Neutrophil (primary cell): ENCODE measurements at regions not wholly inside any gene's neighbourhood (a gene's known extent, or its start where the extent isn't known, plus 50 kb on each side); places are given as distances from the start of the nearest gene placed in this dataset.

Experiments
- H3K27ac ChIP-seq: fragments of 200-600 bp; sonication (generic); 2 replicates; pipeline ENCODE4 v1.5.1; 2016; ENCODE audit warnings: mild to moderate bottlenecking, moderate library complexity
- H3K27me3 ChIP-seq: fragments of 200-600 bp; sonication (generic); 2 replicates; pipeline ENCODE4 v1.6.0; 2016; ENCODE audit warnings: mild to moderate bottlenecking
- H3K36me3 ChIP-seq: fragments of 200-600 bp; sonication (generic); 2 replicates; pipeline ENCODE4 v1.5.1; 2017
- H3K4me1 ChIP-seq, 2 experiments: fragments of 200-600 bp in 1 of 2; sonication (generic) in 1 of 2; 1 replicate in 1 of 2; 2 replicates in 1 of 2; pipeline versions ENCODE4 v1.5.1 to v1.6.1; 2013 to 2016; ENCODE audit warnings: low read depth in 1 of 2, low read length in 1 of 2, mild to moderate bottlenecking in 1 of 2, moderate library complexity in 1 of 2; ENCODE audit not compliant: control insufficient read depth in 1 of 2, insufficient read depth in 1 of 2
- H3K4me3 ChIP-seq, 2 experiments: fragments of 200-600 bp in 1 of 2; sonication (generic) in 1 of 2; 1 replicate in 1 of 2; 2 replicates in 1 of 2; pipeline ENCODE4 v1.5.1; 2013 to 2016; ENCODE audit warnings: low read depth in 1 of 2, low read length in 1 of 2, mild to moderate bottlenecking in 1 of 2, moderate library complexity in 1 of 2
- H3K9me3 ChIP-seq: fragments of 200-600 bp; sonication (generic); 2 replicates; pipeline ENCODE4 v1.5.1; 2016
- TF ChIP-seq, protein P1 (sequence below): fragments of 200-600 bp; sonication (generic); IDR thresholded peaks from 2 replicates; pipeline ENCODE4 v1.5.1; 2016; ENCODE audit warnings: antibody characterized with exemption

DNA sequence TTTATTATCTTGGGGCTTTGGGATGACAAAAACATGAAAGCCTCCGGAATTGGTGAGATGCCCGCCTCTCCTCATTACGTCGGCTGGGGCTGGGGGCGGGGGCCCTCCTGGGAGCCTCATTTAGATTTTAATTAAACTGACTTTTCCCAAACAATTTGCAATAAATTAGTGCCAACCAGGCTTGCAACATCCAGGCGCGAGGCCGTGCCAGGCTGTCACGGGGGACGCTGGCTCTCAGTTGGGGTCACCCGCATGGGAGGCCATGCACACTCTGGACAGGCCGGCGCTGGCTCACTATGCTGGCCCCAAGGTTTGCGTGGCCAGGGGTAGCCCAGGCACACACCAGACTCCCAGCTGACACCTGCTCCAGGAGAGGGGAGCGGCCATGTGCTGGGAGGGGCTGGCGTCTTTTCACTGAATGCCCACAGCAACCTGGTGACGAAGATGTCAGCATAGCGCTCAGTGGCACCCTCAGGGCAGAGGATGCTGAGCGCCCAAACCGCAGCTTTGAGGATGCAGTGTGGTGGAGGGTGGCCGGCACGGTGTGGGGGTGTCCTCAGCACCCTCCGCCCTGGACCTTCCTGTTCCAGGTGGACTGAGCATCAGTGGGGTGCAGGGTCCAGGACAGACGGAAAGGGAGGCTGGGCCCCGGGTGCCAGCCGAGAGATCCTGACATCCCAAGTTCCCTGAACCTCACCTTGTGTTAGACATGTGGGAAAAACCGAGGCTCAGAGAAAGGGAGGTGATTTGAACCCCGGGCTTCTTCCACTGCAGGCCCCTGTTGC is 190.8 kb upstream of the C14orf180 start:
- Histone ChIP-seq H3K9me3 (no peaks in the 10 kb centered on the region), H3K27ac (no peak overlapping the region), H3K27me3 (peaks cover 27% of the 10 kb centered on the region), H3K36me3 (no peaks in the 10 kb centered on the region), H3K4me3 (no peak overlapping the region), H3K4me1 (no peaks in the 10 kb centered on the region)
- TF ChIP-seq, protein P1, sequence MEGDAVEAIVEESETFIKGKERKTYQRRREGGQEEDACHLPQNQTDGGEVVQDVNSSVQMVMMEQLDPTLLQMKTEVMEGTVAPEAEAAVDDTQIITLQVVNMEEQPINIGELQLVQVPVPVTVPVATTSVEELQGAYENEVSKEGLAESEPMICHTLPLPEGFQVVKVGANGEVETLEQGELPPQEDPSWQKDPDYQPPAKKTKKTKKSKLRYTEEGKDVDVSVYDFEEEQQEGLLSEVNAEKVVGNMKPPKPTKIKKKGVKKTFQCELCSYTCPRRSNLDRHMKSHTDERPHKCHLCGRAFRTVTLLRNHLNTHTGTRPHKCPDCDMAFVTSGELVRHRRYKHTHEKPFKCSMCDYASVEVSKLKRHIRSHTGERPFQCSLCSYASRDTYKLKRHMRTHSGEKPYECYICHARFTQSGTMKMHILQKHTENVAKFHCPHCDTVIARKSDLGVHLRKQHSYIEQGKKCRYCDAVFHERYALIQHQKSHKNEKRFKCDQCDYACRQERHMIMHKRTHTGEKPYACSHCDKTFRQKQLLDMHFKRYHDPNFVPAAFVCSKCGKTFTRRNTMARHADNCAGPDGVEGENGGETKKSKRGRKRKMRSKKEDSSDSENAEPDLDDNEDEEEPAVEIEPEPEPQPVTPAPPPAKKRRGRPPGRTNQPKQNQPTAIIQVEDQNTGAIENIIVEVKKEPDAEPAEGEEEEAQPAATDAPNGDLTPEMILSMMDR = no peak

DNA sequence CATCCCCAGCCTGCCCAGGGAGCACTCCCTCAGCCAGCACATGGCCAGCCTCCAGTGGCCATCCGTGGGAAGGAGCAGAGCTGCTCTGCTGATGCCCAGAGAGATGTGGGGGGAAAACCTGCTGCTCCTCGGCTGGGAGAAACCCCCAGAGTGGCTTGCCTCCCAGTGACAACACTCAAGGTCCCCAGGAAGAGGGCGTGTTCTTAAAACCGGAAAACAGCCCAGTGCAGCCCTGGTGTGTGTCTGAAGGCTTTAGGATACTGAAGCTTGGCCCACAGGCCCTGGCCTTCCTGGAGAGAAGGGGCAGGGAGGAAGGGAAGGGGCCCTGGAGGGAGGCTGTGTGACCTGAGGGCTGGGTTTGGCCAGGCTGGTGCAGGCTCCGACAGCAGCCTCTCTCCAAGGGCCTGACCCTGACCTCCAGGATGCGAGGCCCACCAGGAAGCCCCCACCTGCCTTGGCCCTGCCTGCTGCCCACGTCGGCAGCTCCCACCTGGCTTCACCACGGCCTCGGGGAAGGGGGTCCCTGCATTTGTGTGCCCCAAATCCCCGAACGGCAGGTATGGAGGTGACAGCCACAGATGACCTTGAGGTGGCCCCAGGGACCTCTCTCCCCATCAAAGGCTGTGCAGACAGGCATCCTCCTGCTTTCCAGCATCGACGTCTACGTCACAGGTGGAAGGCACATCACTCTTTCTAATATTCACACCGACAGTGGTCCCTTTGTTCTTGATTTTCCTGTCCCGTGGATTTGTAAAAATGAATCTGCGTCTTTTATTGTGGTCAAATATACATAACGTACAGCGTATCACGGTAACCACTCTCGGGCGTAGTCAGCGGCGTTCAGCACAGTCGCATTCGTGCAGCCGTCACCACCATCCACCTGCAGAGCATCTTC is 190.0 kb upstream of the C14orf180 start:
- Histone ChIP-seq H3K36me3 (no peaks in the 10 kb centered on the region), H3K27ac (no peak overlapping the region), H3K27me3 (peaks cover 27% of the 10 kb centered on the region), H3K9me3 (no peaks in the 10 kb centered on the region), H3K4me1 (no peaks in the 10 kb centered on the region), H3K4me3 (no peak overlapping the region)
- TF ChIP-seq, protein P1 = no peak

DNA sequence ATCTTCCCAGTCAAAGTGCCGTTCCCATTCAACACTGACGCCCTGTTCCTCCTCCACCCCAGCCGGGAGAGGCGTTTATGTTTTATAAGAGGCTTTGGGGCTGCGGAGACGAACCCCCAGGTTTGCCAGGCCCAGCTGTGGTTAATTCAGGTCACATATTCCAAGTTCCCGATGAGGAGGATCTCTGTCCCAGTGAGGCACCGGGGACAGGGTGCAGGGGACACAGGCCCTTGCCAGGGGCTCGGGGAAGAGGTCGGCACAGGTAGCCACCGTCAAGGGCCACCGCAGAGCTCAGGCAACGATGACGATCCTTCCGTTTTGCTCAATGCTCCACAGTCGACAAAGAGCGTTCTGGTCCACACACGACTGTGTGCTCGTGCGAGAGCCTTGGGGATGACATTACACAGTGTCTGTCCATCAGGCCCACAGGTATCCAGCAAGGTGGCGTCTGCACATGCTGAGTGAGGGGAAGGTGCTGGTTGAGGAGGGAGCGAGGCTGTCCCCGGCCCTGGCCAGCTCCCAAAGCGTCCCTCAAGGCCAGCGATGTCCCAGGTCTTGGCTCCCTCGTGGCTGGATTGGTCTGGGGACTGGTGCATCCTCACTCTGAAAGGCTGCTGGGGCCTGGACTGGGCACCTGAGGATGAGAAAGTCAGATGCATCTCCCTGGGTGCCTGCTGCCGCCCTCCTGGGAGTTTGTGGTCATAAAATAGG is 189.2 kb upstream of the C14orf180 start:
- no peak overlapping the region for H3K27ac ChIP-seq
- H3K4me1 ChIP-seq = no peaks in the 10 kb centered on the region
- no peaks in the 10 kb centered on the region for H3K9me3 ChIP-seq
- H3K36me3 ChIP-seq = no peaks in the 10 kb centered on the region
- TF ChIP-seq, protein P1 = no peak
- H3K27me3 ChIP-seq = peaks cover 35% of the 10 kb centered on the region
- no peak overlapping the region for H3K4me3 ChIP-seq

DNA sequence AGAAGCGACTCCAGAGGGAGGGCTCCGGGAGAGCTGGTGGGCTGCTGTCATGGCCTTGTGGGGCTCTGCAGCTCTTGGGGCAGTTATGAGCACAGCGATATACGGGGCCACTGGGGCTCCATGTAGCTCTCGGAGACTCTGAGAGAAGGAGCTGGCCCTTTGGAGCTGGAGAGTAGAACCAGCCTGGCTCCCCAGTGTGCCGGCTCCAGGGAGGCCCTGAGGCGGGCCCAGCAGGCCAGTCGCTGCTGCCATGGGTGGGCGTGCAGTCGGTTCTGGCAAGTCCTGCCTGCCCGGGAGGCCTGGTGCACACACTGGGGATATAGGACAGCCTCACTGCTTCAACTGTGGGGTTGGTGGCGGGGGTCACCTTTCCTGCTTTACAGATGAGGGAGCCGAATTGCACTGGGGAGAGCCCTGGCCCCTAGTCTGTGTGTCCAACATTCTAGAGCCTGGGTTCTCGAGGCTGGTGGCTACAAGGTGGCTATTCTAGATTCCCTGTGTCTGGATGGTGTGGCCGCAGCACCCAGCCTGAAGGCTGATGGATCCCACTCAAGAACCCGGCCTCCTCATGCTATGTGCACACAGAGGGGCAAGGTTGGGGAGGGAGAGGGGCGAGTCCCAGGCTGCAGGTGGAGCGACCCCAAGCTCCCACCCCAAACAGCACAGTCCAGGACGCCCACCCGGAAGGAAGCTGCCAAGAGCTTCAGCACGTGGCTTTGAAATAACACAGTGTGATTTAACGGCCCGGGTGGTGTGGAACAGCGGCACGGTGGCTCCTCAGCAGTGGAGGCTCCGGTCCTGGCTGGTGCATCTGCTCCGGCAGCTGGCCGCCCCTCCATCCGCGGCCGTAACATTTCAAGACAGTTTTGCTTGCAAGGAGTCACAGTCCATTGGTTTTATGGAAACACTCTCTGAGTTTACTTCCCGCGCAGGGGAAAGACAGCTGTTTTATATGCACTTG is 188.3 kb upstream of the C14orf180 start:
- Histone ChIP-seq H3K27ac (no peak overlapping the region), H3K36me3 (no peaks in the 10 kb centered on the region), H3K27me3 (peaks cover 42% of the 10 kb centered on the region), H3K4me3 (no peak overlapping the region), H3K4me1 (no peaks in the 10 kb centered on the region), H3K9me3 (no peaks in the 10 kb centered on the region)
- TF ChIP-seq, protein P1 = no peak
